ENCODE measurements at regions not wholly inside any gene's neighbourhood (a gene's known extent, or its start where the extent isn't known, plus 50 kb on each side); places are given as distances from the start of the nearest gene placed in this dataset.
"Not testable (repeated sequence)": the region's sequence is repeated elsewhere in the genome, so short reads cannot be mapped to it uniquely, and the experiment has no call there.

DNA sequence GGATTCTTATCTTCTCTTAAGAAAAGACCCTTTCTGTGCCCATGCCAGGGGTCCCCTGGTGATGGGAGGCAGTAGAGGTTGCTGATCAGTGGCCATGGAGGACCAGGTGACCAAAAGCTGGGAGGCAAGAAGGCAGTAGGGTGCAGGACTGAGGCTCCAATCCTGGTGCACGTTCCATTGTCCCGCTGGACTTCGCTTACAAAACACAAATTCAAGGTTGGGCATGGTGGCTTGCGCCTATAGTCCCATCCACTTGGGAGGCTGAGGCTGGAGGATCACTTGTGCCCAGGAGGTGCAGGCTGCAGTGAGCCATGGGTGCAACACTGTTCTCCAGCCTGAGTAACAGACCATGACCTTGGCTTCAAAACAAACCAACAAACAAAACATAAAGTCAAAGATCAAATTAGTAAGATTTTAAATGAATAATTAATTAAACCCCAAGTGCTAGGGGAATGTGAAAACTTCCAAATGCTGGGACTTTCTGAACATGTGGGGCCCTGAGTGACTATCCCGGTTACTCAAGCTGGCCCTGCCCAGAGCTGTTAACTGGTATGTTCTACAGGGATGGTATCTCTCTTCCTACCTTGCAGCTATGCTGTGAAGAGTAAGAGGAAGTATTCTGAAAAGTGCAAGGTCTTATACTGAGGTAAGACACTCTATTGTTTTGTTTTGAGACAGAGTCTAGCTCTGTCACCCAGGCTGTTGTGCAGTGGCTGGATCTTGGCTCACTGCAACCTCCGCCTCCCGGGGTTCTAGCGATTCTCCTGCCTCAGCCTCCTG, 97.6 kb downstream of the LYZL2 start:
- DNase-seq: no peak

DNA sequence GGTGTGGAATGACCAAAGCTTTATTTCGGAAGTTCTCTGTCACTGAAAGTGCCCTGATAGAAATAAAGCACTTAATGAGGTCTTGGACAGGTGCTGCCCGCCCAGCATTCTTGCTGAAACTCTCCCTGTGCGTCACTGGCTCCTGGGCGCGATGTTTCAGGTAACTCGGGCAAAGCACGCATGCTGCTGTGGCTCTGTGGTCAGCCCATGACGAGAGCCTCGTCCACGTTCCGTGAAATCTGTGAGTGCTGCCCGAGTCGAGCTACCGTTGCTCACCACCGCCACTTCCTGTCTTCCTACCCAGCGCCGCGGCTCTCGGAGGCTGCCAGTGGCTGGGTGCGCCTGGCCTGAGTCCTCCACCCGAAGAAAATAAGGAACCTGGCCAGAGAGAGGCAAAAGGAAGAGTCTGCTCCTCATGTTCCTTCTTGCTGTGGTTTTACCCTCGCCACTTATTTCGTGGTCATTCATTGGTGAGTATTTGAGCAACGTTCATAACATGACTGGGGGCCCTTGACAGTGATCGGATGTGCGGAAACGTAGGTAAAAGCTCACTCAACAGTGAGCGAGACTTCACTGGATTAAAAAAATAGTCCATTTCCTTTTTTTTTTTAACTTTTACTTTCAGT, 95.5 kb downstream of the MAP3K8 start:
- DNase-seq: no peak

DNA sequence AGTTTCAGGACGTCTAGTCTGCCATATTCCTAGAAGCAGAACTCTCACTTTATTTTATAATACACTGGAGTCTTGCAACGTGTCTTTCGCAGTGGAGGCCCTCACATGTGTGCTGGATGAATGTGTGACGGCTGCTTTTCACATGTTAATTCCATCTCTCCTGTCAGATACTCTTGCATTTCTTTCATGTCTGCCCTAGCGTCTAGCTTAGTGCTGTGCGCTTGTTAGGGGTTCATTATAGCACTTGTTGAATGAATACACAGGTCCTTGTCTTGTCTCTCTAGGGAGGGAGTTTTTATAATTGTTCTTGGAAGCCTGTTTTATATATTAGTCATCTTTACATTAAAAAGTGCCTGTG, 94.4 kb downstream of the MAP3K8 start:
- no peak for DNase-seq

DNA sequence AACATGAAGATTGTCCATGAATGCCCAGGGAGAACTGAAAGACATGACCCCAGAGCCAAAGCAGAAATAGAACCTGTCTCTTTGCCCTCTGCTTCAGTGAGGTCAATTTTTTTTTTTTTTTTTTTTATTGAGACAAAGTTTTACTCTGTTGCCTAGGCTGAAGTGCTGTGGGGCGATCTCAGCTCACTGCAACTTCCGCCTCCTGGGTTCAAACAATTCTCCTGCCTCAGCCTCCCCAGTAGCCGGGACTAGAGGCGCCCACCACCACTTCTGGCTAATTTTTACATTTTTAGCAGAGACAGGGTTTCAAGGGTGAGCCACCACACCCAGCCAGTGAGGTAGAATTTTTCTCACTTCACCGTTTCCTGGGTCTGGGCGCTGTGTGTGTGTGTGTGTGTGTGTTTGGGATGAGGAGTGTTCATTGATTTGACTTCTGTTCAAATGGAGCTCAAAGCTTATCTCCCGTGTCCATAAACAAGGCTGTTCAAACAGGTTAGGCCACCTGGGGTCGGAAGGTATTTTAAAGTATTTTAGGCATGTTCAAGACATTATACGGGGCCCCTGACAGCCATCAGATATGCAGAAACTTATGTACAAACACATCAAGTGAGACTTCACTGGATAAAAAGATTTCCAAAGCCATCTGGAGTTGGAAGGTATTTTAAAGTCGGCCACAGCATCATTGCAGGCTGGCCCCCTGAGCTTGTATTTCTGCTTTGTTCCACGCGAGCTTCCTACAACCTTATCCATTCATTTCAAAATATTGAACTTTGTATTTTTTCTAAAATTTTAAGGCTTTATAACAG, 93.8 kb downstream of the MAP3K8 start:
- DNase-seq: no peak

DNA sequence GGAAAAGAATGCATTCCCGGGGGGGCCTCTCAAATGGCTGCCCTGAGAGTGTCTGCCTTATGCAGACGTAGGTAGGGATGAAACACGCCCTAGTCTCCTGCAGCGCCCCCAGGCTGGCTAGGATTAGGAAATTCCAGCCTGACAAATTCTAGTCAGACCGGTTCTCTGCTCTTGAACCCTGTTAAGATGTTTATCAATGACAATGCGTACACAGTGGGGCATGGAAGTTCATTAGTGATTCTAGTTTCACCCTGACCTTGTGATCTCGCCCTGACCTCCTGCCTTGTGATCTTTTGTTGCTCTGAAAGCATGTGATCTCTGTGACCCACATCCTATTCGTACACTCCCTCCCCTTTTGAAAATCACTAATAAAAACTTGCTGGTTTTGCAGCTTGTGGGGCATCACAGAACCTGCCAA, 88.7 kb downstream of the MAP3K8 start:
- not testable (repeated sequence) for DNase-seq

DNA sequence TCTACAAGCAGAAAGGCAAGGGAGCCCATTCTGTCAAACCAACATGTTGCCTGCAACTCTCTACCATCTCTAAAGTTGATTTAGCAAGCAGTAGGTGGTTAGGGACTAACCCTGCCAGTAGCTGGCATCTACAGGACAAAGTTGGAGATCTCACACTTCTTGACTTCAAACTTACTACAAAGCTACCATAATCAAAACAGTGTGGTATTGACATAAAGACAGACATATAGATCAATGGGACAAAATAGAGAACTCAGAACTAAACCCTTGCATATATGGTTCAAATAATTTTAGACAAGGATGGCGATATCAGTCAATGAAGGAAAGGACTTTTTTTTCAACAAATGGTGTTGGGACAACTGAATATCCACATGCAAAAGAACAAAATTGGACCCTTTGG, 84.9 kb downstream of the MAP3K8 start:
- no peak for DNase-seq

Data from NCI-H1092 (cell line).